ENCODE measurements at regions not wholly inside any gene's neighbourhood (a gene's known extent, or its start where the extent isn't known, plus 50 kb on each side); places are given as distances from the start of the nearest gene placed in this dataset.

GRCh38 chr14:94702629-94703028, 67.3 kb downstream of the GSC start:
- TF ChIP-seq CTCF (IDR thresholded peaks at IDR 0.05): no peak
- no peaks in the 10 kb centered on the region for H3K9me3 ChIP-seq
- DNase-seq: no peak

GRCh38 chr14:94701861-94702370, 68.0 kb downstream of the GSC start:
- H3K4me3 ChIP-seq: no peak overlapping the region
- no peak for TF ChIP-seq CTCF (IDR thresholded peaks at IDR 0.05)

More at GRCh38 chr14:94702629-94703028, 67.3 kb downstream of the GSC start:
- no peak for ATAC-seq
- Histone ChIP-seq H3K36me3 (ENCODE audit: low read depth) (no peaks in the 10 kb centered on the region), H3K4me3 (no peak overlapping the region), H3K4me1 (ENCODE audit: low read depth) (no peaks in the 10 kb centered on the region)
- intact Hi-C loops (cut with DNase I, micrococcal nuclease): no loop called here

DNA sequence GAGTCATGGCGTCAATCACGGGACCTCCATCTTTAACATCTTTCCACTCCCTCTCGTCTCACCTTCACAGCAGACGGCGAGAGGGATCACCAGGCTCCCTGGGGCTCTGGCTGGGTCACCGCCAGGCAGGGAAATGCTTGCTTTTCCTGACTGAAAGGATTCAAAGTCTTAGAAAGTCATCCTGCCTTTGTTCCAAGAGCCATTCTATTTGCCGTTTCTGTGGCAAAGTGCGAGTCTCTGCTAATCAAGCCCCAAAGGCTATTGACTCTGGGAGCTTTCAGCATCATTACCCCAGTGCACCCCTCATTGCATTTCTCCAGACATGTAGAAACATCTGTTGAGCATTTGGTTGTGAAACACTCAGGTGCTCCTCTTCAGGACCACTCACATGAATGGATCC, 69.6 kb downstream of the GSC start:
- no peaks in the 10 kb centered on the region for H3K36me3 ChIP-seq (ENCODE audit: low read depth)
- no peak for ATAC-seq
- TF ChIP-seq CTCF (IDR thresholded peaks at IDR 0.05): no peak
- no peak overlapping the region for H3K4me3 ChIP-seq
- no peak for DNase-seq
- no peaks in the 10 kb centered on the region for H3K9me3 ChIP-seq
- H3K4me1 ChIP-seq (ENCODE audit: low read depth): no peaks in the 10 kb centered on the region
- intact Hi-C loops (cut with DNase I, micrococcal nuclease): no loop called here

More at GRCh38 chr14:94701861-94702370, 68.0 kb downstream of the GSC start:
- DNase-seq (no peak), ATAC-seq (no peak)
- Histone ChIP-seq H3K9me3 (no peaks in the 10 kb centered on the region), H3K36me3 (ENCODE audit: low read depth) (no peaks in the 10 kb centered on the region), H3K4me1 (ENCODE audit: low read depth) (no peaks in the 10 kb centered on the region)
- intact Hi-C loops (cut with DNase I, micrococcal nuclease): no loop called here

DNA sequence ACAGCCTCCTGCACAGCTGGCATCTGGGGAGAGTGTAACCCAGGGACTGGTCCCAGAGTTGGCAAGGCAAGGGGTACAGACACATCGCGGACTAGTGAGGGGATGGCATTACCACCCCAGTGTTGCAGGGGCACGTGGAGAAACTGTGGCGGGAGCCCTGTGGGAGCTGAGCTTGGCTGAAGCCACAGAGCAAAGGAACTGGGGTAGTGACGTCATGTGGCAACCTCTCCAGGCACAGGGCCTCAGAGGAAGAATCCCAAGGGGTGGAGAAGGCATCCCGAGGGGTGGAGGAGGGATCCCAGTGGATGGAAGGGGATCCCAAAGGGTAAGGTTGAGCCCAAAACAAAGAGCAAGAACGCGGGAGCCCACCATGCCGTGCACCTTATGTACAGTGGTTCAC, 70.1 kb downstream of the GSC start:
- H3K9me3 ChIP-seq: no peaks in the 10 kb centered on the region
- ATAC-seq (no peak), DNase-seq (no peak)

GRCh38 chr14:94697773-94698556, 71.9 kb downstream of the GSC start:
- H3K9me3 ChIP-seq: no peaks in the 10 kb centered on the region
- no peak for DNase-seq
- intact Hi-C loops (cut with DNase I, micrococcal nuclease): loop anchor here in 1 of 2 donors (10.0 kb wide), 1 partner anchor 397 kb away; no protein-coding TSS in a partner anchor
- no peak overlapping the region for H3K4me3 ChIP-seq
- H3K4me1 ChIP-seq (ENCODE audit: low read depth): no peaks in the 10 kb centered on the region
- H3K36me3 ChIP-seq (ENCODE audit: low read depth): no peaks in the 10 kb centered on the region
- no peak for ATAC-seq
- TF ChIP-seq CTCF (IDR thresholded peaks at IDR 0.05): no peak

More for the DNA sequence above, 70.1 kb downstream of the GSC start:
- intact Hi-C loops (cut with DNase I, micrococcal nuclease): loop anchor here in 1 of 2 donors (10.0 kb wide), 1 partner anchor 395 kb away; no protein-coding TSS in a partner anchor
- Histone ChIP-seq H3K36me3 (ENCODE audit: low read depth) (no peaks in the 10 kb centered on the region), H3K4me3 (no peak overlapping the region), H3K4me1 (ENCODE audit: low read depth) (no peaks in the 10 kb centered on the region)
- TF ChIP-seq CTCF (IDR thresholded peaks at IDR 0.05): no peak

All from mucosa of descending colon (tissue), 3 donors.